Spinal cord (tissue), 9 donors: ENCODE measurements at regions not wholly inside any gene's neighbourhood (a gene's known extent, or its start where the extent isn't known, plus 50 kb on each side); places are given as distances from the start of the nearest gene placed in this dataset.
A peak's percentile ranks its signal among the peaks of the same experiment; 100 is the strongest.

Experiments
- DNase-seq, 6 donors: peaks; one replicate each; pipeline versions ENCODE4 v3.0.0 to v3.0.0-alpha.2; 2013 to 2015; ENCODE audit warnings: low spot score in 6 of 6, low read depth in 4 of 6
- H3K27ac ChIP-seq: one replicate; pipeline ENCODE4 v1.5.1; 2013; ENCODE audit warnings: low read depth, low read length, control low read depth
- H3K27me3 ChIP-seq: one replicate; pipeline ENCODE4 v1.6.1; 2013; ENCODE audit warnings: low read length; ENCODE audit not compliant: control insufficient read depth, insufficient read depth
- H3K36me3 ChIP-seq: one replicate; pipeline ENCODE4 v1.6.1; 2013; ENCODE audit warnings: low read length; ENCODE audit not compliant: control insufficient read depth, insufficient read depth
- H3K4me1 ChIP-seq: one replicate; pipeline ENCODE4 v1.6.1; 2013; ENCODE audit warnings: low read length; ENCODE audit not compliant: control insufficient read depth, insufficient read depth
- H3K4me3 ChIP-seq: one replicate; pipeline ENCODE4 v1.5.1; 2013; ENCODE audit warnings: low read depth, low read length, control low read depth
- H3K9me3 ChIP-seq: one replicate; pipeline ENCODE4 v1.6.1; 2013; ENCODE audit warnings: low read length; ENCODE audit not compliant: control insufficient read depth, insufficient read depth
- WGBS: methylation state at CpG from one replicate; pipeline ENCODE4 v1.1.5; 2013; ENCODE audit warnings: missing lambda C conversion rate; ENCODE audit not compliant: insufficient coverage; 5-methylcytosine and 5-hydroxymethylcytosine counted together
- donor health status: healthy.

GRCh38 chr14:71201840-71202239, 294.6 kb downstream of the PCNX1 start:
- Histone ChIP-seq H3K36me3 (no peaks in the 10 kb centered on the region), H3K4me3 (no peak overlapping the region), H3K27me3 (no peaks in the 10 kb centered on the region), H3K27ac (no peak overlapping the region), H3K4me1 (peaks cover 2% of the 10 kb centered on the region), H3K9me3 (no peaks in the 10 kb centered on the region)
- WGBS, result 78% methylated on average over 1 of the region's 1 CpG
- DNase-seq, result peak in 1 of 6 donors; percentile 32

- H3K4me1 ChIP-seq, result peaks cover 6% of the 10 kb centered on the region
- H3K36me3 ChIP-seq, result no peaks in the 10 kb centered on the region
- H3K4me3 ChIP-seq, result no peak overlapping the region
- no peak for DNase-seq
- 53% methylated on average over 2 of the region's 3 CpGs for WGBS
- H3K9me3 ChIP-seq, result no peaks in the 10 kb centered on the region
- H3K27me3 ChIP-seq, result no peaks in the 10 kb centered on the region
- no peak overlapping the region for H3K27ac ChIP-seq
These were observed 295.6 kb downstream of the PCNX1 start for GRCh38 chr14:71202881-71203280.

- H3K4me1 ChIP-seq, result peaks cover 6% of the 10 kb centered on the region
- DNase-seq, result no peak
- H3K9me3 ChIP-seq, result no peaks in the 10 kb centered on the region
- no peak overlapping the region for H3K27ac ChIP-seq
- H3K4me3 ChIP-seq, result no peak overlapping the region
- H3K27me3 ChIP-seq, result no peaks in the 10 kb centered on the region
- H3K36me3 ChIP-seq, result no peaks in the 10 kb centered on the region
- WGBS, result 91% methylated on average over 6 of the region's 6 CpGs
These were observed 296.0 kb downstream of the PCNX1 start for GRCh38 chr14:71203306-71203705.

- Histone ChIP-seq H3K27ac (no peak overlapping the region), H3K36me3 (no peaks in the 10 kb centered on the region), H3K4me1 (peaks cover 6% of the 10 kb centered on the region), H3K9me3 (no peaks in the 10 kb centered on the region), H3K27me3 (no peaks in the 10 kb centered on the region), H3K4me3 (no peak overlapping the region)
- no peak for DNase-seq
- 75% methylated on average over 2 of the region's 2 CpGs for WGBS
These were observed 297.0 kb downstream of the PCNX1 start for GRCh38 chr14:71204231-71204630.

GRCh38 chr14:71204768-71205167, 297.5 kb downstream of the PCNX1 start:
- DNase-seq, result no peak
- Histone ChIP-seq H3K27ac (no peak overlapping the region), H3K4me1 (peaks cover 6% of the 10 kb centered on the region), H3K9me3 (no peaks in the 10 kb centered on the region), H3K27me3 (no peaks in the 10 kb centered on the region), H3K36me3 (no peaks in the 10 kb centered on the region), H3K4me3 (no peak overlapping the region)
- WGBS, result 100% methylated on average over 1 of the region's 1 CpG

GRCh38 chr14:71206123-71206522, 298.9 kb downstream of the PCNX1 start:
- Histone ChIP-seq H3K4me1 (peaks cover 6% of the 10 kb centered on the region), H3K9me3 (no peaks in the 10 kb centered on the region), H3K4me3 (no peak overlapping the region), H3K36me3 (no peaks in the 10 kb centered on the region), H3K27me3 (no peaks in the 10 kb centered on the region), H3K27ac (no peak overlapping the region)
- DNase-seq, result no peak
- WGBS, result no CpG with 5 or more reads among the region's 2 CpGs

- H3K27me3 ChIP-seq, result no peaks in the 10 kb centered on the region
- H3K27ac ChIP-seq, result no peak overlapping the region
- peak in 2 of 6 donors; percentile 31 to 50 for DNase-seq
- H3K9me3 ChIP-seq, result no peaks in the 10 kb centered on the region
- WGBS, result 65% methylated on average over 7 of the region's 7 CpGs
- H3K4me1 ChIP-seq, result peaks cover 6% of the 10 kb centered on the region
- H3K4me3 ChIP-seq, result no peak overlapping the region
- H3K36me3 ChIP-seq, result no peaks in the 10 kb centered on the region
These were observed 299.6 kb downstream of the PCNX1 start for GRCh38 chr14:71206766-71207371.

- 98% methylated on average over 5 of the region's 6 CpGs for WGBS
- no peaks in the 10 kb centered on the region for H3K9me3 ChIP-seq
These were observed 301.6 kb downstream of the PCNX1 start for GRCh38 chr14:71208702-71209357.

GRCh38 chr14:71209888-71210287, 302.6 kb downstream of the PCNX1 start:
- DNase-seq, result no peak
- Histone ChIP-seq H3K4me1 (peaks cover 9% of the 10 kb centered on the region), H3K4me3 (no peak overlapping the region), H3K9me3 (no peaks in the 10 kb centered on the region), H3K27me3 (no peaks in the 10 kb centered on the region), H3K27ac (no peak overlapping the region), H3K36me3 (no peaks in the 10 kb centered on the region)
- WGBS, result 29% methylated on average over 1 of the region's 6 CpGs

More at GRCh38 chr14:71208702-71209357, 301.6 kb downstream of the PCNX1 start:
- no peak for DNase-seq
- Histone ChIP-seq H3K36me3 (no peaks in the 10 kb centered on the region), H3K27me3 (no peaks in the 10 kb centered on the region), H3K4me1 (peaks cover 9% of the 10 kb centered on the region), H3K27ac (no peak overlapping the region), H3K4me3 (no peak overlapping the region)

GRCh38 chr14:71212093-71212492, 304.8 kb downstream of the PCNX1 start:
- Histone ChIP-seq H3K27ac (no peak overlapping the region), H3K4me3 (no peak overlapping the region)
- WGBS, result 60% methylated on average over 1 of the region's 5 CpGs

More at GRCh38 chr14:71212093-71212492, 304.8 kb downstream of the PCNX1 start:
- Histone ChIP-seq H3K36me3 (no peaks in the 10 kb centered on the region), H3K9me3 (no peaks in the 10 kb centered on the region), H3K4me1 (peaks cover 4% of the 10 kb centered on the region), H3K27me3 (no peaks in the 10 kb centered on the region)
- no peak for DNase-seq
